Hepatocyte (in vitro differentiated cells): ENCODE measurements at regions not wholly inside any gene's neighbourhood (a gene's known extent, or its start where the extent isn't known, plus 50 kb on each side); places are given as distances from the start of the nearest gene placed in this dataset.

Source experiments
- DNase-seq: peaks from one replicate; pipeline ENCODE4 v3.0.0-alpha.2; 2016; ENCODE audit warnings: low spot score
- H2AFZ ChIP-seq: fragments of 200-600 bp; sonication (generic); 2 replicates; pipeline ENCODE4 v1.6.0; 2016; ENCODE audit warnings: antibody characterized with exemption, mild to moderate bottlenecking
- H3K27ac ChIP-seq: fragments of 200-600 bp; sonication (generic); 2 replicates; pipeline ENCODE4 v1.5.1; 2016; ENCODE audit warnings: mild to moderate bottlenecking
- H3K27me3 ChIP-seq: fragments of 200-600 bp; sonication (generic); 2 replicates; pipeline ENCODE4 v1.6.1; 2016
- H3K36me3 ChIP-seq: fragments of 200-600 bp; sonication (generic); replicated peaks from 2 replicates; pipeline ENCODE4 v1.5.1; 2016; ENCODE audit warnings: low read depth; ENCODE audit not compliant: insufficient read depth
- H3K4me1 ChIP-seq: fragments of 200-600 bp; sonication (generic); 2 replicates; pipeline ENCODE4 v1.5.1; 2016; ENCODE audit warnings: mild to moderate bottlenecking, moderate library complexity; ENCODE audit not compliant: insufficient read depth
- H3K4me2 ChIP-seq: fragments of 200-600 bp; sonication (generic); 2 replicates; pipeline ENCODE4 v1.6.0; 2016
- H3K4me3 ChIP-seq: fragments of 200-600 bp; sonication (generic); 2 replicates; pipeline ENCODE4 v1.5.1; 2016; ENCODE audit warnings: mild to moderate bottlenecking
- H3K79me2 ChIP-seq: fragments of 200-600 bp; sonication (generic); 2 replicates; pipeline ENCODE4 v1.6.0; 2017; ENCODE audit warnings: mild to moderate bottlenecking
- H3K9me2 ChIP-seq: fragments of 200-600 bp; sonication (generic); replicated peaks from 2 replicates; pipeline ENCODE4 v1.6.0; 2017; ENCODE audit warnings: mild to moderate bottlenecking; ENCODE audit not compliant: insufficient read depth
- H3K9me3 ChIP-seq: fragments of 200-600 bp; sonication (generic); 2 replicates; pipeline ENCODE4 v1.5.1; 2016; ENCODE audit warnings: low read depth, mild to moderate bottlenecking
- H4K20me1 ChIP-seq: fragments of 200-600 bp; sonication (generic); 2 replicates; pipeline ENCODE4 v1.6.0; 2016; ENCODE audit warnings: mild to moderate bottlenecking; ENCODE audit not compliant: insufficient read depth, poor library complexity, severe bottlenecking
- EZH2 ChIP-seq: fragments of 200-600 bp; sonication (generic); IDR thresholded peaks from 2 replicates; pipeline ENCODE4 v1.6.1; 2016; ENCODE audit warnings: antibody characterized with exemption, mild to moderate bottlenecking, borderline replicate concordance
- EZH2phosphoT487 ChIP-seq: fragments of 200-600 bp; sonication (generic); IDR thresholded peaks from one replicate; pipeline ENCODE4 v1.6.1; 2018; ENCODE audit warnings: antibody characterized with exemption, mild to moderate bottlenecking, low read depth, moderate library complexity; ENCODE audit not compliant: unreplicated experiment, severe bottlenecking
- WGBS: methylation state at CpG from one replicate; pipeline ENCODE4 v1.1.6; 2016; ENCODE audit warnings: low lambda C conversion rate; ENCODE audit errors: missing lambda C conversion rate; 5-methylcytosine and 5-hydroxymethylcytosine counted together
- TF ChIP-seq, protein P1 (sequence below): fragments of 200-600 bp; sonication (generic); IDR thresholded peaks from 2 replicates; pipeline ENCODE4 v1.5.1; 2016; ENCODE audit warnings: antibody characterized with exemption, mild to moderate bottlenecking; ENCODE audit not compliant: poor library complexity

GRCh38 chr4:162891788-162892707 is 274.6 kb downstream of the NAF1 start:
- Histone ChIP-seq H3K36me3 (no peaks in the 10 kb centered on the region), H3K27ac (peak overlapping the region; percentile 27), H3K4me1 (peaks cover 5% of the 10 kb centered on the region), H3K9me2 (no peaks in the 10 kb centered on the region), H3K79me2 (no peaks in the 10 kb centered on the region), H3K4me2 (no peak overlapping the region), H3K4me3 (no peak overlapping the region), H4K20me1 (no peaks in the 10 kb centered on the region), H2AFZ (no peak overlapping the region), H3K9me3 (no peaks in the 10 kb centered on the region), H3K27me3 (no peaks in the 10 kb centered on the region)
- TF ChIP-seq EZH2: no peak
- TF ChIP-seq, protein P1, sequence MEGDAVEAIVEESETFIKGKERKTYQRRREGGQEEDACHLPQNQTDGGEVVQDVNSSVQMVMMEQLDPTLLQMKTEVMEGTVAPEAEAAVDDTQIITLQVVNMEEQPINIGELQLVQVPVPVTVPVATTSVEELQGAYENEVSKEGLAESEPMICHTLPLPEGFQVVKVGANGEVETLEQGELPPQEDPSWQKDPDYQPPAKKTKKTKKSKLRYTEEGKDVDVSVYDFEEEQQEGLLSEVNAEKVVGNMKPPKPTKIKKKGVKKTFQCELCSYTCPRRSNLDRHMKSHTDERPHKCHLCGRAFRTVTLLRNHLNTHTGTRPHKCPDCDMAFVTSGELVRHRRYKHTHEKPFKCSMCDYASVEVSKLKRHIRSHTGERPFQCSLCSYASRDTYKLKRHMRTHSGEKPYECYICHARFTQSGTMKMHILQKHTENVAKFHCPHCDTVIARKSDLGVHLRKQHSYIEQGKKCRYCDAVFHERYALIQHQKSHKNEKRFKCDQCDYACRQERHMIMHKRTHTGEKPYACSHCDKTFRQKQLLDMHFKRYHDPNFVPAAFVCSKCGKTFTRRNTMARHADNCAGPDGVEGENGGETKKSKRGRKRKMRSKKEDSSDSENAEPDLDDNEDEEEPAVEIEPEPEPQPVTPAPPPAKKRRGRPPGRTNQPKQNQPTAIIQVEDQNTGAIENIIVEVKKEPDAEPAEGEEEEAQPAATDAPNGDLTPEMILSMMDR: no peak
- no peak for TF ChIP-seq EZH2phosphoT487
- 67% methylated on average over 3 of the region's 3 CpGs for WGBS
- DNase-seq: no peak

DNA sequence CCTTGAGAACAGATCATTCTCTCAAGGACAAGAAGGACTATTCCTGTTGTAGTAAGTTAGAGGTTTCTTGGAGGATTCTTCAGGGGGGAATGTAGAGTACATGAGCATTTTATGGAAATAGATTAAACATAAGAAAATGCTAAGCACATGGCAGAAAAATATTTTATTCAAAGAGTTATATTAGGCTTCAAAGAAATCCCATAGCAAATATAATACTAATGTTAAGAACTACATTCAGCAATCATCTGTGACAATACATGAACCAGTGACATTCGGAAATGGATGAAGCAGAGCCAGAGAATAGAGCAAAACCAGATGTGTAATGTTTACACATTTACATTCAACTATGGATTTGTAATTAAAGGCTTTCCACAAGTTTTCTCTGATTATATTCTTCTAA is 288.6 kb downstream of the NAF1 start:
- no peak overlapping the region for H3K27ac ChIP-seq
- H3K4me1 ChIP-seq: no peaks in the 10 kb centered on the region
- DNase-seq: no peak
- no peaks in the 10 kb centered on the region for H3K9me2 ChIP-seq
- WGBS: 54% methylated on average over 1 of the region's 1 CpG
- no peak for TF ChIP-seq EZH2
- no peak for TF ChIP-seq EZH2phosphoT487
- TF ChIP-seq, protein P1: no peak
- H3K9me3 ChIP-seq: no peaks in the 10 kb centered on the region
- H3K4me2 ChIP-seq: no peak overlapping the region
- no peak overlapping the region for H2AFZ ChIP-seq
- no peaks in the 10 kb centered on the region for H3K79me2 ChIP-seq
- no peaks in the 10 kb centered on the region for H4K20me1 ChIP-seq
- no peaks in the 10 kb centered on the region for H3K36me3 ChIP-seq
- H3K27me3 ChIP-seq: no peaks in the 10 kb centered on the region
- no peak overlapping the region for H3K4me3 ChIP-seq

DNA sequence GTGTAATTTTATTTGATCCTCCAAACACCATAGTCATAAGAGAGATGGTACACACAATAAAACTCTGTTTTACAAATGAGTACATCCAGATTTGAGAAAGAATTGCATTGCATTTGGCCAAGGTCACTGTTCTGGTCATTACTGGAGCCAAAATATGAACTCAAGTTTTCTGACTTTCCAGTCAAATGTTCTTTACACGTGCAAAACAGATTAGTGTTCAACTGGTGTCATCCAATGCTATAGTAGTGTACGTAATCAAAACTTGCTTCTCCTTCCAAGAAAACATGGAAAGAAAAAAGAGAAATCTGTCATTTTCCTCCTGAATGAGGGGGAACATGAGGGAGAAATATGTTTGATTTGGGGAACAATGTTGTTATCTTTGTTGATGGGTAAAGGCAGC is 291.9 kb downstream of the NAF1 start:
- no peaks in the 10 kb centered on the region for H3K79me2 ChIP-seq
- H3K4me3 ChIP-seq: no peak overlapping the region
- no peak overlapping the region for H3K4me2 ChIP-seq
- no peak overlapping the region for H2AFZ ChIP-seq
- H4K20me1 ChIP-seq: no peaks in the 10 kb centered on the region
- no peaks in the 10 kb centered on the region for H3K4me1 ChIP-seq
- H3K36me3 ChIP-seq: no peaks in the 10 kb centered on the region
- H3K27me3 ChIP-seq: no peaks in the 10 kb centered on the region
- 100% methylated on average over 2 of the region's 2 CpGs for WGBS
- no peaks in the 10 kb centered on the region for H3K9me3 ChIP-seq
- DNase-seq: no peak
- no peaks in the 10 kb centered on the region for H3K9me2 ChIP-seq
- TF ChIP-seq EZH2 (no peak), EZH2phosphoT487 (no peak)
- TF ChIP-seq, protein P1: no peak
- no peak overlapping the region for H3K27ac ChIP-seq

DNA sequence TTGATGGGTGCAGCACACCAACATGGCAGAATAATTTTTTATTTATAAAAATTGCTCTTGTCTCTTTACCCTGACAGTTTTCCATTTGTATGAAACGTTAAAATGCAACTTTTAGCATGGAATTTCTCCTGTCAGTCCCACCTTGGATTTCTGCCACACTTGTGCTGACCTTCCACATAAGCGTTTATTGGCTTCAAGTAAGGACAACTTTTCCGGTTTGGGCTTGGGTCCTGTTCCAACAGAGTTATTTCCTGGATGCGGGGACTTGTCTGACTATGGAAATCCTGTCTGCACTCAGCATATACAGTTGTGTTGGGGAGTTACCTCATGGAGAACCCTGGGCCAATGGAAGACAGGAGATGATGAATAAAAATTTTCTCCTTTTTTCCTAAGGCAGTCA is 294.7 kb downstream of the NAF1 start:
- TF ChIP-seq, protein P1: no peak
- TF ChIP-seq EZH2 (no peak), EZH2phosphoT487 (no peak)
- no peaks in the 10 kb centered on the region for H3K9me2 ChIP-seq
- H2AFZ ChIP-seq: no peak overlapping the region
- 83% methylated on average over 4 of the region's 4 CpGs for WGBS
- no peaks in the 10 kb centered on the region for H3K79me2 ChIP-seq
- no peak overlapping the region for H3K4me3 ChIP-seq
- no peaks in the 10 kb centered on the region for H3K36me3 ChIP-seq
- no peaks in the 10 kb centered on the region for H3K4me1 ChIP-seq
- no peak for DNase-seq
- H3K27ac ChIP-seq: no peak overlapping the region
- no peaks in the 10 kb centered on the region for H4K20me1 ChIP-seq
- H3K4me2 ChIP-seq: no peak overlapping the region
- H3K27me3 ChIP-seq: no peaks in the 10 kb centered on the region
- no peaks in the 10 kb centered on the region for H3K9me3 ChIP-seq
